ENCODE measurements at regions not wholly inside any gene's neighbourhood (a gene's known extent, or its start where the extent isn't known, plus 50 kb on each side); places are given as distances from the start of the nearest gene placed in this dataset.

DNA sequence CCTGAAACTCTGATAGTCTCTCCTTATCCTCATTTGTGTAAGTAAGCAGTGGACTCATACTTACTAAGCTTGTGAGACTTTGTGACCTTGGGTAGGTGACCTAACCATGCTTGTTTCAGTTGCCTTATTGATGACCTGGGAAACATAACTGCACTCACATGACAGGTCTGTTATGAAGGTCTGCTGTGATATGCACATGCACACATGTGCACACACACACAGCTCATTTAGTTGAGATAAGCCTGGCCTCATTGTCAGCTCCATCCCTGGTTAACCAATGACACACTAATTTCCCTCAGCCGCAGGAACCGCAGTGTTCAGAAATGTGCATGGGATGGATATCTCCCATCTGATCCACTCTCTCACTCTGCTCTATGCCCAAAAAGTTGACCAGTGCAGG is 177.2 kb downstream of the GPAM start:
- WGBS, 2 experiments (ENCODE audit: extremely low coverage in 2 of 2, insufficient read length in 1 of 2) = 60% methylated on average over 1 of the region's 2 CpGs; no CpG with 5 or more reads in 1 of the 2 experiments
- ChIA-PET CTCF (no interaction called here), POLR2A (ENCODE audit: unreplicated experiment) (no interaction called here)
- H2AFZ ChIP-seq (replicated peaks; ENCODE audit: low read length, poor library complexity) = no peak overlapping the region
- no peaks in the 10 kb centered on the region for H3K9me1 ChIP-seq (ENCODE audit: insufficient read depth, low read length)
- no peak overlapping the region for H2BK20ac ChIP-seq (ENCODE audit: low read depth, low read length)
- H3K4ac ChIP-seq (ENCODE audit: low read depth, low read length) = no peak overlapping the region
- H3K23ac ChIP-seq (ENCODE audit: low read depth, low read length) = no peak overlapping the region
- TF ChIP-seq CTCF (conservative IDR thresholded peaks at IDR 0.05; ENCODE audit: low read depth, low read length) = no peak
- no peak for TF ChIP-seq POLR2A (IDR thresholded peaks at IDR 0.05; ENCODE audit: low read depth, low read length)
- TF ChIP-seq RAD21 (IDR thresholded peaks at IDR 0.05; ENCODE audit: low read length) = no peak
- no peak for TF ChIP-seq SMC3 (IDR thresholded peaks at IDR 0.05; ENCODE audit: low read depth, low read length)
- no peak for TF ChIP-seq CEBPB (IDR thresholded peaks at IDR 0.05; ENCODE audit: low read depth, low read length)
- TF ChIP-seq RFX5 (IDR thresholded peaks at IDR 0.05; ENCODE audit: low read depth, low read length) = no peak
- TF ChIP-seq CHD1 (IDR thresholded peaks at IDR 0.05; ENCODE audit: low read depth, low read length) = no peak
- no peak for TF ChIP-seq MAZ (IDR thresholded peaks at IDR 0.05; ENCODE audit: borderline replicate concordance, low read depth, low read length)
- no peak for TF ChIP-seq RCOR1 (IDR thresholded peaks at IDR 0.05; ENCODE audit: insufficient replicate concordance, low read length)
- no peak for TF ChIP-seq BHLHE40 (IDR thresholded peaks at IDR 0.05; ENCODE audit: low read depth, low read length)
- no peak for TF ChIP-seq FOS (IDR thresholded peaks at IDR 0.05; ENCODE audit: low read depth, low read length)
- TF ChIP-seq ELK1 (IDR thresholded peaks at IDR 0.05; ENCODE audit: borderline replicate concordance, low read depth, low read length) = no peak
- no peak for TF ChIP-seq MXI1 (IDR thresholded peaks at IDR 0.05; ENCODE audit: borderline replicate concordance, low read depth, low read length)
- TF ChIP-seq NFE2L2 (IDR thresholded peaks at IDR 0.05; ENCODE audit: low read depth, low read length) = no peak
- no peak for TF ChIP-seq MAFK (IDR thresholded peaks at IDR 0.05; ENCODE audit: low read depth, low read length)
- TF ChIP-seq, protein P1, sequence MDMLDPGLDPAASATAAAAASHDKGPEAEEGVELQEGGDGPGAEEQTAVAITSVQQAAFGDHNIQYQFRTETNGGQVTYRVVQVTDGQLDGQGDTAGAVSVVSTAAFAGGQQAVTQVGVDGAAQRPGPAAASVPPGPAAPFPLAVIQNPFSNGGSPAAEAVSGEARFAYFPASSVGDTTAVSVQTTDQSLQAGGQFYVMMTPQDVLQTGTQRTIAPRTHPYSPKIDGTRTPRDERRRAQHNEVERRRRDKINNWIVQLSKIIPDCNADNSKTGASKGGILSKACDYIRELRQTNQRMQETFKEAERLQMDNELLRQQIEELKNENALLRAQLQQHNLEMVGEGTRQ (IDR thresholded peaks at IDR 0.05; ENCODE audit: low read depth, low read length) = no peak
- peaks cover 17% of the 10 kb centered on the region for H3K9me3 ChIP-seq (ENCODE audit: control insufficient read depth, insufficient read depth, low read length)
- H3K36me3 ChIP-seq (ENCODE audit: control insufficient read depth, insufficient read depth, low read length) = no peaks in the 10 kb centered on the region
- dilution Hi-C loops (cut with HindIII; ENCODE audit: low sequenced_read_pairs, unreplicated experiment) (no loop called here), in situ Hi-C loops (cut with MboI; ENCODE audit: low sequenced_read_pairs) (no loop called here), intact Hi-C loops (cut with micrococcal nuclease) (no loop called here)
- no peaks in the 10 kb centered on the region for H4K20me1 ChIP-seq (ENCODE audit: insufficient read depth, low read length)
- no peaks in the 10 kb centered on the region for H3K79me1 ChIP-seq (ENCODE audit: low read depth in 1 of 2, low read length in 2 of 2)
- no peaks in the 10 kb centered on the region for H3K27me3 ChIP-seq (ENCODE audit: control insufficient read depth, insufficient read depth, low read length)
- no peak overlapping the region for H3K27ac ChIP-seq (ENCODE audit: insufficient read depth, low read length)
- H4K91ac ChIP-seq (ENCODE audit: insufficient read depth, low read depth, low read length) = no peak overlapping the region
- ATAC-seq (ENCODE audit: low read depth) (no peak), DNase-seq (no peak)
- no peak overlapping the region for H3K4me3 ChIP-seq (ENCODE audit: insufficient read depth, low read depth, low read length)
- H3K56ac ChIP-seq (ENCODE audit: extremely low read depth, insufficient read depth, low read length) = no peak overlapping the region
- no peak overlapping the region for H4K5ac ChIP-seq (ENCODE audit: low read depth, low read length)
- H3K18ac ChIP-seq (ENCODE audit: low read depth, low read length) = no peak overlapping the region
- no peak overlapping the region for H2BK120ac ChIP-seq (ENCODE audit: low read depth, low read length)
- no peak overlapping the region for H2AK5ac ChIP-seq (ENCODE audit: low read depth, low read length)
- no peak overlapping the region for H3K14ac ChIP-seq (replicated peaks; ENCODE audit: low read depth, low read length)
- H2BK5ac ChIP-seq (ENCODE audit: low read depth, low read length, poor library complexity, severe bottlenecking) = no peak overlapping the region
- no peak overlapping the region for H4K8ac ChIP-seq (ENCODE audit: low read depth in 2 of 2, low read length in 2 of 2)
- BruUV-seq (replicated peaks) = no TSS peak
- H3K9ac ChIP-seq (ENCODE audit: low read depth, low read length) = no peak overlapping the region
- H3K4me1 ChIP-seq (ENCODE audit: control insufficient read depth, insufficient read depth, low read length) = no peaks in the 10 kb centered on the region
- H2AK9ac ChIP-seq (replicated peaks; ENCODE audit: low read depth, low read length, poor library complexity) = no peak overlapping the region
- no peak overlapping the region for H3K4me2 ChIP-seq (ENCODE audit: low read depth, low read length)
- no peak overlapping the region for H2BK15ac ChIP-seq (ENCODE audit: low read depth, low read length)
